Right atrium auricular region (tissue), 2 donors: ENCODE measurements at regions not wholly inside any gene's neighbourhood (a gene's known extent, or its start where the extent isn't known, plus 50 kb on each side); places are given as distances from the start of the nearest gene placed in this dataset.

ENCODE experiments used
- DNase-seq: peaks from one replicate; pipeline ENCODE4 v3.0.0-alpha.2; 2019; ENCODE audit warnings: low spot score
- H3K27ac ChIP-seq, 2 donors: fragments of 200-600 bp; sonication (generic); 1 replicate in 1 of 2; 2 replicates in 1 of 2; pipeline ENCODE4 v1.5.1; 2016 to 2019
- H3K27me3 ChIP-seq, 2 donors: fragments of 200-600 bp; sonication (generic); one replicate each; pipeline versions ENCODE4 v1.5.1 to v1.6.0; 2017 to 2019
- H3K36me3 ChIP-seq: fragments of 200-600 bp; sonication (generic); one replicate; pipeline ENCODE4 v1.5.1; 2016
- H3K4me1 ChIP-seq, 2 donors: fragments of 200-600 bp; sonication (generic); one replicate each; pipeline versions ENCODE4 v1.5.1 to v1.6.0; 2017 to 2019
- H3K4me3 ChIP-seq, 2 donors: fragments of 200-600 bp; sonication (generic); 1 replicate in 1 of 2; 2 replicates in 1 of 2; pipeline ENCODE4 v1.5.1; 2017 to 2019; ENCODE audit warnings: mild to moderate bottlenecking in 1 of 2, moderate library complexity in 1 of 2
- H3K9me3 ChIP-seq, 2 donors: fragments of 200-600 bp; sonication (generic); one replicate each; pipeline ENCODE4 v1.5.1; 2019
- CTCF ChIP-seq, 2 donors: fragments of 200-600 bp; sonication (generic); IDR thresholded peaks; one replicate each; pipeline ENCODE4 v1.5.1; 2019; ENCODE audit warnings: antibody characterized with exemption in 2 of 2

GRCh38 chr9:80646211-80646610 is 1043.1 kb downstream of the TLE1 start:
- Histone ChIP-seq H3K4me1 (no peaks in the 10 kb centered on the region), H3K27me3 (no peaks in the 10 kb centered on the region), H3K4me3 (no peak overlapping the region), H3K27ac (no peak overlapping the region), H3K36me3 (no peaks in the 10 kb centered on the region), H3K9me3 (no peaks in the 10 kb centered on the region)
- TF ChIP-seq CTCF (IDR thresholded peaks at IDR 0.05), result no peak
- DNase-seq, result no peak

- Histone ChIP-seq H3K4me1 (no peaks in the 10 kb centered on the region), H3K27me3 (no peaks in the 10 kb centered on the region), H3K27ac (no peak overlapping the region), H3K4me3 (no peak overlapping the region), H3K36me3 (no peaks in the 10 kb centered on the region), H3K9me3 (no peaks in the 10 kb centered on the region)
- no peak for DNase-seq
- no peak for TF ChIP-seq CTCF (IDR thresholded peaks at IDR 0.05)
Measured at GRCh38 chr9:80644044-80644443, 1045.3 kb downstream of the TLE1 start.

- no peaks in the 10 kb centered on the region for H3K36me3 ChIP-seq
- no peaks in the 10 kb centered on the region for H3K4me1 ChIP-seq
- no peak for DNase-seq
- TF ChIP-seq CTCF (IDR thresholded peaks at IDR 0.05), result no peak
- H3K9me3 ChIP-seq, result peaks cover 0 to 18% of the 10 kb centered on the region in 2 donors
- H3K27me3 ChIP-seq, result no peaks in the 10 kb centered on the region
- no peak overlapping the region for H3K4me3 ChIP-seq
- H3K27ac ChIP-seq, result no peak overlapping the region
Measured at GRCh38 chr9:80635065-80635464, 1054.3 kb downstream of the TLE1 start.

- Histone ChIP-seq H3K27me3 (no peaks in the 10 kb centered on the region), H3K27ac (no peak overlapping the region), H3K36me3 (no peaks in the 10 kb centered on the region), H3K4me3 (no peak overlapping the region), H3K4me1 (no peaks in the 10 kb centered on the region), H3K9me3 (peaks cover 0 to 18% of the 10 kb centered on the region in 2 donors)
- DNase-seq, result no peak
- no peak for TF ChIP-seq CTCF (IDR thresholded peaks at IDR 0.05)
Measured at GRCh38 chr9:80632041-80632440, 1057.3 kb downstream of the TLE1 start.

GRCh38 chr9:80622508-80622907 is 1050.7 kb downstream of the TLE4 start:
- no peaks in the 10 kb centered on the region for H3K4me1 ChIP-seq
- peaks cover 0 to 6% of the 10 kb centered on the region in 2 donors for H3K9me3 ChIP-seq
- no peak overlapping the region for H3K27ac ChIP-seq
- no peaks in the 10 kb centered on the region for H3K36me3 ChIP-seq
- DNase-seq, result no peak
- TF ChIP-seq CTCF (IDR thresholded peaks at IDR 0.05), result no peak
- no peaks in the 10 kb centered on the region for H3K27me3 ChIP-seq
- no peak overlapping the region for H3K4me3 ChIP-seq

- Histone ChIP-seq H3K27me3 (no peaks in the 10 kb centered on the region), H3K4me1 (no peaks in the 10 kb centered on the region), H3K4me3 (no peak overlapping the region), H3K36me3 (no peaks in the 10 kb centered on the region), H3K9me3 (peaks cover 0 to 6% of the 10 kb centered on the region in 2 donors), H3K27ac (no peak overlapping the region)
- DNase-seq, result no peak
- TF ChIP-seq CTCF (IDR thresholded peaks at IDR 0.05), result no peak
Measured at GRCh38 chr9:80619356-80619755, 1047.6 kb downstream of the TLE4 start.
